Skeletal muscle cell (primary cell): ENCODE measurements at regions not wholly inside any gene's neighbourhood (a gene's known extent, or its start where the extent isn't known, plus 50 kb on each side); places are given as distances from the start of the nearest gene placed in this dataset.

Experiments
- DNase-seq: peaks from one replicate; pipeline ENCODE4 v3.0.0-alpha.2; 2010; ENCODE audit warnings: low read depth
- H3K4me3 ChIP-seq: 2 replicates; pipeline ENCODE4 v1.5.1; 2011; ENCODE audit warnings: low read depth, mild to moderate bottlenecking, control low read depth, low read length, moderate library complexity

DNA sequence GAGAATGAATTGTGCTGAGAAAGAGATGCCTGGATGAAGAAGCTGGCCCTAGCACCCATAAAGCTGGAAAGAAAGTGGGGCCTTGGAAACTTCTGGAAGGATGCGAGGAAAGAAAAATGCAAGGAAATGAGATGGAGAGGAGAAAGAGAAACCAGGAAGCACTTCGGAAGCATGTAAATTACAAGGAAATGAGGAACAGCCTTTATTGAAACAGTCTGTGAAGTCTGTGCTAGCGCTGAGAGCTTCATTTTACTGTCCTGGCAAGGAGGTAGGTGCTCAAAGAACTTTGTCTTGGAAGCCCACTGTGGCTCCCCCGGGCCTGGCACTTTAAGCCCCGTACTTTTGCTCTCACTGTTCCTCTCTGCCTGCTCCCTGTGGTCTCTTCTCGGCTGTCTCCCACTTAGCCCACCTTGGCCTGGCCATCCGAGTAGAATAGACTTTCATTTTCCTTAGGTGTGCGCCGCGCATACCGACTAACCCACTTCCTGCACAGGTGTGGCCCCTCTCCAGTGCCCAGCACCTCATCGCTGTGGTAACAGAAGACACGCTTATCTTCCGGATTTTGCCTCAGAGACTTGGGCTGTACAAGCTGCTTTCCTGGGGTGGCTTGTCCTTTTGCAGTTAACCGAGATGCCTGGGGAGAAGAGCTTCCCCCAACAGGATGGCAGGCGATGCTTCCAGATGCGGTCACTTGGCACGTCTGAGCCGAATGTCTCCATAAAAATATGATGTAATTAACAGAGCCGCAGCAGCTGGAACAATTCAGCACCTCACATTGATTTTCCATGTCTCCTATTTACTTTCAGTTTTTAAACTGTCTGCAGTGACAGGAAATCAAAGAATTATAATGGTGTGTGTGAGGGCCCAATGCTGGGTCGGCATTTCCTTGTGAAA, 199.6 kb downstream of the HRH4 start:
- H3K4me3 ChIP-seq = peak overlapping the region; percentile 36
- DNase-seq = no peak

DNA sequence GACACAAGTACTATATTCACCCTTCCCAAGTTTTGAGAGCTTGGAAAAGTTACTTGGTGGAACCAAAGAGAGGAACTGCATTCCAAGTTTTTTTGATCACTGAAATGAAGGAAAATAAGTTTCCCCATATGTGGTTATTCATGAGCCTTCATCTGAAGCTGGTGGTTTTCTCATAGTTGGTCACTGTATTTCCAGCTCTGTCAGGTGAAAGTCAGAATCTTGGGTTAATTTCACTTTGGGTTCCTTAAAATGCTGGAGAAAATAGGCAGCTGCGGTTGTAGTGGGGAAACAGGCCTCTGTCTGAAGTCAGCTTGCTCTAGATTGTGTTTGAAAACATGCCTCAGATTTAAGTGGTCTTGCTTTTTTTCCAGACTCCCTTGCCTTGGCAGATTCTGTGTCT, 200.5 kb downstream of the HRH4 start:
- DNase-seq = no peak
- no peak overlapping the region for H3K4me3 ChIP-seq

DNA sequence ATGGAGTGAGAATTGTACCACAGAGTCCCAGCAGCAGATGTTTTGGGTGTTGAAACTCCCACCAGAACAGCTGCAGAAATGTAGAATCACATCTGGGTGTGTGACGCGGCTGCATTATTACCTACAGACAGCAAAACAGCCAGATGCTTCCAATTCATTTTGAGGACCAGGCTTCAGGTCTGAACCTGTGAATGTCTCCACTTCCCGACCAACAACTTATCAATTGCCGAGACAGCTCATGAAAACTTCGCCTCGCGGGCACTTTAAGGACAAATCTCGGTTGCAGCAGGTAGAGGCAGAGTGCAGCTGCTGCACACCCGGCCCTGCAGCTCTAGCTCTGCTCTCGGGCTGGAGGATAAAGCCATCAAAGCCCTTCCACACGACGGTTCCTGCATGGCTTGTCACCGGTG, 202.0 kb downstream of the HRH4 start:
- DNase-seq = no peak
- H3K4me3 ChIP-seq = no peak overlapping the region

DNA sequence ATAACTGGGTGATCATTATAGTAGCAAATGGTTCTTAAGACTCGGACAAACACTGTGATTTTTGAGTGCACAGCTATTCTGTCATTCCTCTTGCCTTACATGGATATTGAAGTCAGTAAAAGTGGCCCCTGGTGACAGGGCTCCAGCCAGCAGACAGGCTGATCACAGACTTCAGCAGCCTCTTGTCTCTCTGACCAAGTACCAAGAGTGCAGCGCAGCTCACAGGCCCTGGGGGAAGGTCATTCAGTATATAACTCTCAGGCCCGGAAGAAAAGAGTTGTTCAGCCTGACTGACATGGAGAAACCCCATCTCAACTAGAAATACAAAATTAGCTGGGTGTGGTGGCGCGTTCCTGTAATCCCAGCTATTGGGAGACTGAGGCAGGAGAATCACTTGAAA, 202.6 kb downstream of the HRH4 start:
- no peak for DNase-seq
- H3K4me3 ChIP-seq = no peak overlapping the region

DNA sequence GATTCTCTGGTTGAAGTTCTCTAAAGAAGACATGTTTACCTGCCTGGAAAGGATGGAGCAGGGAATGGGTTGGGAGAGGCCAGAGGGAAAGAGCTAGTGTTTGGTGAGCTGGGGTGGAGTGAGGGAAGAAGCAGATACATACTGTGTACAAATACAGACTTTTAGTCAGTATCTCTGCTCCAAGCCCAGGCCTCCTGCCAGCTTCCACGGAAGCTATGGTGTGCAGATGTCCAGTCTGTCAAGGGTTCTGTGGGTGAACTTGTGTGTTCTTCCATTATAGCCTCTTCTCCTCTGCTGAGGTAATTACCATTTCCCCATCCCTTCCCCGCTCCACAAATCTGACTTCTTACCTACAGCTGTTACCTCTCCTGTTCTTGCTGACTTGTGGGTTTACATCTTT, 208.6 kb downstream of the HRH4 start:
- no peak for DNase-seq
- H3K4me3 ChIP-seq = no peak overlapping the region

DNA sequence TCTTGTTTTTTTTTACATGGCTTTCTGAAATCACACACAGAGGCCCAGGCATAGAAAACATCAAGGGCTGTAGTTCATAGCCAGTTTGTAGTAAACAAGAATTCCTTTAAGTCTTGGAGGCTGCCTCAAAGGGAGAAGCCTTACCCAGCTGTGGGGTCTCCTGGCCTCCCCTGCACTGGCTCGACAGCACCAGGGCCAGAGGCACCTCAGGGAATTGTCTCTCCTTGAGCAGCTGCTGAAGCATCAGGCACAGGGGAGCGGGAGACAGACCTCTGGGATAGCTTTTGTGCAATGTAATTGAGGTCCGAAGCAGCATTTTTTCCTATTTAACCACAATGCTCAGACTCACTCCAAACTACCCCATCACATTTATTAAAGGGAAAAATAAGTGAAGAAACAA, 209.1 kb downstream of the HRH4 start:
- no peak overlapping the region for H3K4me3 ChIP-seq
- DNase-seq = no peak

DNA sequence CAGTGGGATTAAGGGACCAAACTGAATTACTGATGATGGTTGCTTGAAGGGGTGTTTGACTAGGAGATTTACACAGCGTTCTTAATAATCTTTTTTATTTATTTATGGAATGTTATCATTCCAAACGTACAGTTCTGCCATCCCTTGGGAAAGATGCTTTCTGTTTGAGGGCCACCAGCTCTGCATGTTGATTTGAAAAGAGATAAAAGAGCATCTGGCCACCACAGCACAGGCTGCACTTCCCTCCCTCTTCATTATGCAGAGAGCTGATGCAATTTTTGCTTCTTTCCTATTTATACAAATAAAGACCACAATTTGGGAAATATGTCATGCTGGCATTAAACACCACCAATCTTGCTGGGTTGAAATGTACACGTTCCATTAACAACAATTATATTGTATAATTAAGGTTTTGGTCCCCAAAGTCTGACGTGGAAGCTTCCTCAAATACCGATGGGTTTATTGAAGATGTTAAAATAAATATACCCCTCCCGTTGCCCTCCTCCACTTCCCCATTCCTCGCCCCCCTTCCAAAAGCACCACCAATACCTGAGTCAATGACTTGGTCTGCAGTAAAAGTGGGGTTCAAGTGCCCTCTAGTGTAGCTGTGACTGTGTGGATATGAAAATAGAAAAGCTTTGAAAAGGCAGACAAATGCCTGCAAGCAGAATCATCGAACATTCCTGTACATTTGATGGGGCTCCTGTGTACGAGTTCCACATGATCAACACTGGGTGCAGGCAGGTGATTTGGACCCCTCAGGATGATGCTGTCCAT, 211.9 kb downstream of the HRH4 start:
- no peak for DNase-seq
- H3K4me3 ChIP-seq = no peak overlapping the region

DNA sequence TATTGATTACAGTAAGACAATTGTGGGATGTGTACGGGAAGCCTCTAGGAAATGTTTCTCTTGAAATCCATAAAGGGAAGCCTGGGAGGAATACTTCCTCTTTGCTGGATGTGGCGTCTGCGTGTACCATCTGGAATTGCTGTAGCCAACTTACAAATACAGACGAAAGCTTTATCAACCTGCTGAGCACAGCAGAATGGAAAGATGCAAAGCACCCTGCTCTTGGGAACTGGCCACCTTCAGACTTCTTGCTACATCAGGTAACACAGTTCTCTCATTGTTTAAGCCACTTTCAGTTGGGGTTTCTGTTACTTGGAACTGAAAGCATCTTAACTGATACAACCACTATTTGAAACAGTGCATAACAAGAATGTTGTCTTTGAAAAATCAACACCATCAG, 213.8 kb downstream of the HRH4 start:
- H3K4me3 ChIP-seq = no peak overlapping the region
- DNase-seq = no peak

DNA sequence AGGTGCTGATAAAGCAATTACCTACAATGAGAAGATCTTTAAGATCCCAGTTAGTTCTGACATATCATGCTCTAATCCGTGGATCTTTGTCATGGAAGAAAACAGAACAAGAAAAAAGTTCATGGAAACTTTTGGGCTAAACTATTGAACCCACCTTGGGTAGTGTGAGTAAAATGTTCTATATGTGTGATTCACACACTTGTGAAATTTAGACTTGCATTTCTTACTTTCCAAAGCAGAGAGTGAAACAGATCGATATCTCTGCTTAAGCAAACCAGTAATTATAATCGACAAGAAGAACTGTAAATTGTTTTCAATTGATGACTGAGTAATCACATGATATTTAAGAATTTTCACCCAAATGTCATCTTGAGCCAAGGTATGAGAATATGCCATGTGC, 214.2 kb downstream of the HRH4 start:
- no peak overlapping the region for H3K4me3 ChIP-seq
- no peak for DNase-seq

DNA sequence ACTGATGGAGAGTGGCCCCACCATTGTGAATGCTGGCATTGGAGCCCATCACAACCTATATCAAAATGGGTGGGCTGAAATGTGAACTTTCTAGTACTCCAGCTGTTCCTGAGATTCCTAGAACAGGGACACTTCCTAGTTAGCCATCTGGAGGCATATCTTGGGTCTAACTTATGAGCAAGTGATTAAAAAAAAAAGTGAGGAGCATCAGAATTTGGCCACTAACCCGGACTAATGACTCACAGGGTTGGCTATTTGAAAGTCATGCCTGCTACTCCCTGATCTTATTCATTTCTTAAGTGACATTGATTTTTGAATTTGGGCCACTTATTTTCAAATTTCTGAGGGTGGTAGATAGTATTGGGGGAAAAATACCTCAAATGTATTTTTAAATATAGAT, 216.6 kb downstream of the HRH4 start:
- no peak for DNase-seq
- no peak overlapping the region for H3K4me3 ChIP-seq

DNA sequence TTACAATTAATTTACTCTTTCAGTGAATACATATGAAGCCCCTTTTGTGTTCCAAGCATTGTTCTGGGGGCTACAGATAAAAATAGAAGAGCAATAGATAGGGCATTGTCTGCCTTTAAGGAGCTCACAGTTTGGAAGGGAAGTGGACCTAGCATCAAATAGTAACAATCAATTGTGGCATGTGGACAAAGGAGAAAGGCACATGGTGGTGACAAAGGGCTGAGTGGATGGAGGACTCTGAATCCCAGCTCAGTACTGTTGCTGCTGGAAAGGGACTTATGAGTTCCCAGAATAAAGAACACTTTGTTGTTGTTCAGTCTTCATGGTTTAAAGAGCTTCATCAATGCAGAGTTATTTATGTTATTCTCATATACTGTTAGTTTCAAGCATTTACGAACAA, 217.7 kb downstream of the HRH4 start:
- H3K4me3 ChIP-seq = no peak overlapping the region
- DNase-seq = no peak

DNA sequence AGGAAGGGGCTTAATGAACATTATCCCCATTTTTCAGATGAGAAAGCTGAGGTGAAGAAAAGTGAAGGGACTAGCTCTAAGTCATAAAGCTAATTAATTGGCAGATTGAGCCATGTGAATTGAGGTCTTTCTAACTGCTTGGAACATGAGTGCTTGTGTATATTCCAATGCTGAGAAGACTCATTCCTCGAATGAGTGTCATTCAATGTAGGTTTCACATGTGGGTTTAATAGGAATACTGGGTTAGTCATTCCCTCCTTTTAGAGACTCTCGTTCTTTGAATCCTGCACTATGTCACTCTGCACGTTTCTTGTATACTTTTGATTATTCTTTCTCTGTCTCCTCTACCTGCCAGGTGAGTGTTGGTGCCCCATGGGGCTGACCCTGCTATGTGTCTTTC, 218.2 kb downstream of the HRH4 start:
- DNase-seq = no peak

DNA sequence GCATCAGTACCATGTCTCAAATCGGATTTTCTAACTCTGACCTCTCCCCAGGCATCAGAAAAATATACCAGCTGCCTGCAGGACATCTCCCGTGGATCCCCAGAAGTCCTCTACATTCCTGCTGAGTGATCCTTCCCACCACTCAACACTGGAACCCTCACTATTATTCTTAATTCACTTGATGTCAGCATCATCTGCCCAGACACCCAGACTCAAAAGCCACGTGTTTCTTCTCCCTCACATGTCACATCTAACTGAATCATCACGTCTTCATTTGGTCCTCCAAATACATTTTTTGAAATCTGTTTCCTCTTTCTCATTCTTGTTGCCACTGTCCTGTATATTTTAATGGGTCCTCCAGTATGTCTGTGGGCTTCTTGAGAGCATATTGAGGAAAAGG, 218.6 kb downstream of the HRH4 start:
- no peak for DNase-seq
- no peak overlapping the region for H3K4me3 ChIP-seq

More for the DNA sequence above, 218.2 kb downstream of the HRH4 start:
- H3K4me3 ChIP-seq = no peak overlapping the region

DNA sequence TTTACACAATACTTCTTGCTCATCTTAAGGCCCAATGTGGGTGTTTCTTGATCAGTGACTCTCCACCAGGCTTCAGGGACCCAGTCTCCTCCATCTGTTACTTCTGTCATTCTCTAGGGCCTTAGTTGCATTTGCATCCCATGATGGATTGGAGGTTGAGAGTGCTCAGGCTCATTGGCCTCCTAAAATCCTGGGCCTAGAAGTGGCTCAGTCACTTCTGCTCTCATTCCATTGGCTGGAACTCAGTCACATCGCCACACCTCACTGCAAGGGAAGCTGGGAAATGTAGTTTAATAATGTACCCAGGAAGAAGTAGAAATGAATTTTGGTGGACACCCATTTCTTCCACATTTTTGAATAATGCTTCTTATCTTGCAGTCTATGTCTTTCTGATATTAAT, 223.5 kb downstream of the HRH4 start:
- no peak for DNase-seq
- no peak overlapping the region for H3K4me3 ChIP-seq

DNA sequence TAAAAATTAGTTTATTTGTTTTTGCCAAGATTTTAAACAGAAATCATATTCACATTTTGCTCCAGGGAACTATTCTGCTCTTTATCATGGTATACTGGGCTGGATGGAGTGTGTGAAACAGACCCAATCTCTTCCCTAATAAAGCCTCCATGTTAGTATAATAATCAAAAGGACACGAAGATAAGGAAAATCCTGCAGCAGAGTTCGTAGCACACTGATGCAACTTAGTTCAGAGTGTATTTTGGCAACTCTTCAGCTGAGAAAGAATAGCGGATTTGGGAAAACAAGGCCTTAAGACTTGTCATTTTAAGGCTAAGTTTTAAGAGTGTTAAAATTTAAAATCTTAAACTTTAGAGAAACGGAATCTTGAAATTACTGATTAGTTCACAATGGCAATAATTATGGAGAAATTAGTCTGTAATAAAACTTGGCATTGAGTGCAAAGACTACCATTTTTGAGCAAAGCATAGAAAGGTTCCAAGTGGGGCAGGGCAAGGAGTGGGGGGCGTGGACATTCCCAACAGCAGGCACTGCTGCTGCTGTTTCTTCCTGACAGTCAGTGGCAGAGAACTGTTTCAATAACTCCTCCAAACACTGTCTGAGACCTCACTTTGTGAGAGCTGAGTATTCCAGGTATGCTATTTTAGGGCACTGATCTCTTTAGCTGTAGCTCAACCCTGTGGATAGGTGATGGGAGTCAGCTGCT, 225.0 kb downstream of the HRH4 start:
- no peak for DNase-seq

DNA sequence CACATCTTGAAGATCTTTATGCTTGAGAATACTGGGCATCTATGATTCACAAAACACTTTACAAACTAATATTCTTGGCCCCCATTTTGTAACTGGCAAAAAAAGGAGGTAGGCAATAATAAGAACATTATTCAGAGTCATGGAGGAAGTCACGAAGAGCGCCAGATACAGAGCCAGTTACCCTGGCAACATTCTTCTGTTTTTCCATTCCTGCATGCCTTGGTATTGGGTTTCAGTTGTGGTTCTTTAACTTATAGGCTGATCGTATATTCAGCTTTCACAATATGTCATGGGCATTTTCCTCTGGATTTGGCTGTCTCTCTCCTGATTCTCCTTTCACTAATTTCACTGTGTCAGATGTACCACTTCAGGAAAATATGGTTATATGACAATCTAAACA, 234.7 kb downstream of the HRH4 start:
- no peak for DNase-seq
- H3K4me3 ChIP-seq = no peak overlapping the region

More for the DNA sequence above, 225.0 kb downstream of the HRH4 start:
- no peak overlapping the region for H3K4me3 ChIP-seq

DNA sequence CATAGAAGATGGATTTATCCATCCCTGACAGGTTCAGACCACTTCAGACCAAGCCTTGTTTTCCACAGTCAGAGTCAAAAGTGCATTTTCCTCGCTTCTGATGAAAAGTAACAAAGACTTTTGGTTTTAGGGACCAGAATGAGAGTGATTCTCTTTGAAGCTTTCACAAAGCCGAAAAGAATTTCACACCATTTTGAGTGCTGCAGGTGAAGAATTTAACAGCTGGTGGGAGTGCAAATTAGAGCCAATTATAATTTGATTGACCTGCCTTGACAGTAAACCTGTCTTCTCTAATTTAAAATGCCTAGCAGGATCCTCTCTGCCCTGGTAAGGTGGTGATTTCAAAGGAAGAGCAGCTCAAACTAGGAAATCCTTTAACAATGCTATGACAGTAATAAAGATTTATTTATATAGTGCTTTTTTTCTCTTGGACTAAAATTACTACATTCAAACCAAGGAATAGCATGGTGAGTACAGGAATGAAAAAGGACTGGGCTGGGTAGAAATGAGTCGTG, 241.6 kb downstream of the HRH4 start:
- DNase-seq = no peak
- H3K4me3 ChIP-seq = no peak overlapping the region

DNA sequence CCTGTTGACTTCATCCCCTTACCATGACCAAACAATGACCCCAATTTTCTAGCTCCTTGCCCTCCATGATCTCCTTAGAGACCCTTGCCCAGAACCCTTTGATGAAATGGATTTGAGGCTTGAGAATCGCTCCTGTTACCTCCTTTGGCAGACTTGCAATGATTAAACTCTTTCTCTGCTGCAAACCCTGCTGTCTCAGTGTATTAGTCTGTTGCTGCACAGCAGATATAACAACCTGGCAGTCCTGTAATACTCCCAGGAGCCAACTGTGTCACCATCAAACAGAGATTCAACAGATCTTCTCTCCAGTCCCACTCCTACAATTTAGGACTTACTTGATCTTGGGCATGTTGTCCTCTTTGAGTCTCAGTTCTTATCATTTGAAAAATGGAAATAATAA, 242.9 kb downstream of the HRH4 start:
- H3K4me3 ChIP-seq = no peak overlapping the region
- DNase-seq = no peak

DNA sequence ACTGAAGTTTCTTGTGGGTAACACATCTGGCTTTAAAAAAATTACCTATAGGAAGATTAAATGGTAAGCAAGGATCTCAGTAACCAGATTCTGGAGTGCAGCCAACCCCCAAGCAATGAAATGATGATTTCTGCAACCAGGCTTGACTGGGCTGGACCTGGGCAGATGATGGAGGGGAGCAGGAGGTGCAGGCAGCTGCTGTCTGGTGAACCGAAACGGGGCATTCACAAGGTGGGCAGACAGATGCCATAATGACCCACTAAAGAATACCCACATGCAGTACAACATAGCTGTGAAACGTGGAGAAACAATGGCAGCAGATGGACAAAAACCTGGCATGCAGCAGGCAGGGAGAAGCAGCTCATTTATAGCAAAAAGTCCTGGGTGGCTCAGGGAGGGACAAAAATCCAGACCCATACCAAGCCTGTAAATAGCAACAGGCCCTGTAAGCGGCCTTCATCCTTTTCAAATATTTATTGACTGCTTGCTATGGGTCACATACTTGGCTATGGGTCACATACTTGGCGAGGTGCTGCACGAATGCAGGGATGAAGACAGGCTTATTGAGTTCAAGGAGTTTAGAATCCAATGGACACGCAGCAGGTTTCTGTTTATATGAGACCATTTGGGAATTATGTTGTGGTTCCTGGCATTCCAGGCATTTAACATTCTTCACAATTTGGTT, 244.7 kb downstream of the HRH4 start:
- H3K4me3 ChIP-seq = no peak overlapping the region
- DNase-seq = peak; percentile 22
